Occipital lobe (tissue), 2 donors: ENCODE measurements at regions not wholly inside any gene's neighbourhood (a gene's known extent, or its start where the extent isn't known, plus 50 kb on each side); places are given as distances from the start of the nearest gene placed in this dataset. TPM values are rescaled to one million over a fixed set of nuclear protein-coding genes. Genes with fewer than 3 reads are reported as not detected.
"Not testable (repeated sequence)": the region's sequence is repeated elsewhere in the genome, so short reads cannot be mapped to it uniquely, and the experiment has no call there.

Experiments
- DNase-seq: peaks from one replicate; lab custom pipeline; 2025; lab: John Stamatoyannopoulos, UW
- small RNA-seq: library from RNA; depleted of rRNA; stranded (forward); fragments of <200 nt; gene quantifications from one replicate; pipeline ENCODE3, GENCODE V24; 2014

- DNase-seq = not testable (repeated sequence)
Measured at GRCh38 chr10:46796351-46796750, 114.9 kb upstream of the PTPN20 start.

- DNase-seq = not testable (repeated sequence)
Measured at GRCh38 chr10:46802010-46802409, 109.2 kb upstream of the PTPN20 start.

GRCh38 chr10:46803082-46803481 is 108.1 kb upstream of the PTPN20 start:
- DNase-seq = not testable (repeated sequence)

GRCh38 chr10:46810222-46810621 is 101.0 kb upstream of the PTPN20 start:
- DNase-seq = not testable (repeated sequence)

GRCh38 chr10:46816126-46816525 is 95.1 kb upstream of the PTPN20 start:
- not testable (repeated sequence) for DNase-seq

- DNase-seq = not testable (repeated sequence)
Measured at GRCh38 chr10:46840393-46841050, 70.7 kb upstream of the PTPN20 start.

- not testable (repeated sequence) for DNase-seq
Measured at GRCh38 chr10:46841051-46841593, 70.1 kb upstream of the PTPN20 start.

GRCh38 chr10:46845194-46845593 is 66.0 kb upstream of the PTPN20 start:
- DNase-seq = not testable (repeated sequence)

GRCh38 chr10:46845640-46846039 is 65.6 kb upstream of the PTPN20 start:
- not testable (repeated sequence) for DNase-seq

- DNase-seq = not testable (repeated sequence)
Measured at GRCh38 chr10:46860753-46861152, 50.5 kb upstream of the PTPN20 start.

Small RNA genes lying in the stretch of these regions (small RNA-seq; reads per million reads assigned to genes)
- gene RNA5SP311 = not detected
